Astrocyte of the cerebellum (primary cell): ENCODE measurements at regions not wholly inside any gene's neighbourhood (a gene's known extent, or its start where the extent isn't known, plus 50 kb on each side); places are given as distances from the start of the nearest gene placed in this dataset.

ENCODE experiments used
- DNase-seq: peaks from one replicate; pipeline ENCODE4 v3.0.0-alpha.2; 2011; ENCODE audit warnings: low read depth
- H3K4me3 ChIP-seq: 2 replicates; pipeline ENCODE4 v1.5.1; 2011; ENCODE audit warnings: mild to moderate bottlenecking, low read depth, low read length, moderate library complexity
- CTCF ChIP-seq: IDR thresholded peaks from 2 replicates; pipeline ENCODE4 v1.5.1; 2012; ENCODE audit warnings: low read length, low read depth, moderate library complexity, mild to moderate bottlenecking; ENCODE audit errors: missing control alignments
- in situ Hi-C: cut with HindIII; loops from 2 replicates; pipeline ENCODE4 v1.10.0; 2017; ENCODE audit warnings: low sequenced_read_pairs

- in situ Hi-C loops: no loop called here
- no peak overlapping the region for H3K4me3 ChIP-seq
- TF ChIP-seq CTCF: no peak
- DNase-seq: no peak
Measured at GRCh38 chr12:123061441-123062205, 81.1 kb downstream of the ARL6IP4 start.

- no peak overlapping the region for H3K4me3 ChIP-seq
- in situ Hi-C loops: loop anchor here (5.0 kb wide), 2 partner anchors 43 to 83 kb away; no protein-coding TSS in a partner anchor
- no peak for TF ChIP-seq CTCF
- DNase-seq: no peak
Measured at GRCh38 chr12:123059500-123059899, 79.0 kb downstream of the ARL6IP4 start.

- H3K4me3 ChIP-seq: no peak overlapping the region
- TF ChIP-seq CTCF: no peak
- DNase-seq: no peak
- in situ Hi-C loops: loop anchor here (5.0 kb wide), 2 partner anchors 43 to 83 kb away; no protein-coding TSS in a partner anchor
Measured at GRCh38 chr12:123058980-123059379, 78.5 kb downstream of the ARL6IP4 start.

GRCh38 chr12:123058481-123058880, 78.0 kb downstream of the ARL6IP4 start:
- in situ Hi-C loops: loop anchor here (5.0 kb wide), 2 partner anchors 44 to 84 kb away; no protein-coding TSS in a partner anchor
- H3K4me3 ChIP-seq: no peak overlapping the region
- no peak for DNase-seq
- TF ChIP-seq CTCF: no peak

GRCh38 chr12:123057513-123058265, 77.2 kb downstream of the ARL6IP4 start:
- no peak for TF ChIP-seq CTCF
- no peak overlapping the region for H3K4me3 ChIP-seq
- in situ Hi-C loops: loop anchor here (5.0 kb wide), 2 partner anchors 45 to 85 kb away; no protein-coding TSS in a partner anchor
- DNase-seq: no peak

- DNase-seq: no peak
- H3K4me3 ChIP-seq: no peak overlapping the region
- in situ Hi-C loops: loop anchor here (5.0 kb wide), 2 partner anchors 46 to 86 kb away; no protein-coding TSS in a partner anchor
- no peak for TF ChIP-seq CTCF
Measured at GRCh38 chr12:123056709-123057108, 76.2 kb downstream of the ARL6IP4 start.
